K562 (cell line): ENCODE measurements at regions not wholly inside any gene's neighbourhood (a gene's known extent, or its start where the extent isn't known, plus 50 kb on each side); places are given as distances from the start of the nearest gene placed in this dataset.

Experiments used
- ATAC-seq: fragments of 200-7000 bp; cut with Tn5 transposase; 3 replicates; pipeline ENCODE4 v1.9.1; 2020; ENCODE audit warnings: moderate library complexity
- BruUV-seq: library from RNA; stranded (reverse); fragments of 400-500 nt; replicated peaks from 2 replicates; lab custom pipeline; 2021; lab: Mats Ljungman, UMichigan
- CTCF ChIA-PET: fragments of 300-600 bp; formaldehyde crosslinking; extraction: SDS; loops from one replicate; lab custom pipeline; 2021; ENCODE audit warnings: low intra/inter-chr PET ratio; lab: Yijun Ruan, JAX
- POLR2A ChIA-PET: fragments of 300-600, 350-650 bp; sonication (Branson Sonifier 250); formaldehyde crosslinking; extraction: SDS; loops from one replicate; lab custom pipeline; 2021; ENCODE audit warnings: antibody characterized with exemption, inconsistent platforms; lab: Yijun Ruan, JAX
- DNase-seq, 4 experiments: peaks; one replicate each; pipeline versions ENCODE4 v3.0.0 to v3.0.0-alpha.2; 2011 to 2018; ENCODE audit warnings: low spot score in 3 of 4, mixed read lengths in 3 of 4; ENCODE audit errors: extremely low read depth in 1 of 4
- FAIRE-seq: peaks from 2 replicates; lab custom pipeline; 2011; peaks lifted over from hg19 to GRCh38; lab: Jason Lieb, UNC
- H2AFZ ChIP-seq: 2 replicates; pipeline ENCODE4 v1.6.0; 2011; ENCODE audit warnings: low read depth, low read length, control low read depth, inconsistent platforms
- H3K27ac ChIP-seq: fragments of 200-600 bp; 3 replicates; pipeline ENCODE4 v1.8.0; 2011; ENCODE audit warnings: low read depth, mild to moderate bottlenecking, control low read depth, inconsistent platforms, low read length, moderate library complexity, mixed read lengths; ENCODE audit errors: extremely low read depth
- H3K27me3 ChIP-seq, 2 experiments: fragments of 300-600 bp in 1 of 2; 2 replicates in 1 of 2; 3 replicates in 1 of 2; pipeline versions ENCODE4 v1.6.0 to v1.8.0; 2011; ENCODE audit warnings: inconsistent platforms in 2 of 2, low read length in 2 of 2, mild to moderate bottlenecking in 1 of 2, mixed read lengths in 1 of 2, moderate library complexity in 1 of 2; ENCODE audit not compliant: control insufficient read depth in 2 of 2, insufficient read depth in 2 of 2
- H3K36me3 ChIP-seq: fragments of 300-600 bp; 3 replicates; pipeline ENCODE4 v1.8.0; 2011; ENCODE audit warnings: mild to moderate bottlenecking, low read length, inconsistent platforms; ENCODE audit not compliant: control insufficient read depth, insufficient read depth
- H3K4me1 ChIP-seq, 2 experiments: fragments of 200-600 bp in 1 of 2; replicated peaks in 1 of 2; 2 replicates in 1 of 2; 3 replicates in 1 of 2; pipeline versions ENCODE4 v1.5.1 to v1.8.0; 2011; ENCODE audit warnings: inconsistent platforms in 2 of 2, low read length in 2 of 2, mild to moderate bottlenecking in 1 of 2, mixed read lengths in 1 of 2, moderate library complexity in 1 of 2; ENCODE audit not compliant: control insufficient read depth in 2 of 2, insufficient read depth in 2 of 2
- H3K4me2 ChIP-seq: 2 replicates; pipeline ENCODE4 v1.6.1; 2011; ENCODE audit warnings: low read length, control low read depth, inconsistent platforms, mixed read lengths; ENCODE audit not compliant: insufficient read depth
- H3K4me3 ChIP-seq: fragments of 200-600 bp; sonication (generic), shearing (Covaris generic); 2 replicates; pipeline ENCODE4 v1.5.1; 2016; ENCODE audit warnings: control low read depth, inconsistent platforms
- H3K79me2 ChIP-seq: fragments of 200-600 bp; 3 replicates; pipeline ENCODE4 v1.8.0; 2011; ENCODE audit warnings: low read length, inconsistent platforms; ENCODE audit not compliant: control insufficient read depth, insufficient read depth
- H3K9ac ChIP-seq, 2 experiments: 2 replicates each; pipeline versions ENCODE4 v1.6.0 to v1.6.1; 2011; ENCODE audit warnings: low read depth in 2 of 2, low read length in 2 of 2, control low read depth in 1 of 2, inconsistent platforms in 1 of 2, mild to moderate bottlenecking in 1 of 2, mixed read lengths in 1 of 2; ENCODE audit not compliant: insufficient read depth in 1 of 2
- H3K9me1 ChIP-seq: one replicate; pipeline ENCODE4 v1.6.0; 2011; ENCODE audit warnings: inconsistent platforms, mild to moderate bottlenecking, low read length, moderate library complexity; ENCODE audit not compliant: control insufficient read depth, insufficient read depth
- H3K9me3 ChIP-seq: replicated peaks from 2 replicates; pipeline ENCODE4 v1.5.1; 2011; ENCODE audit warnings: low read depth, low read length, inconsistent platforms; ENCODE audit not compliant: control insufficient read depth, insufficient read depth
- H4K20me1 ChIP-seq: replicated peaks from 2 replicates; pipeline ENCODE4 v1.6.1; 2011; ENCODE audit warnings: low read length, inconsistent platforms, mixed read lengths; ENCODE audit not compliant: control insufficient read depth, insufficient read depth
- GATAD2A ChIP-seq: fragments of 450-650 bp; IDR thresholded peaks from 2 replicates; pipeline ENCODE4 v1.6.1; 2017
- NCOA1 ChIP-seq: fragments of 450-650 bp; IDR thresholded peaks from 2 replicates; pipeline ENCODE4 v1.6.1; 2016; ENCODE audit warnings: low read depth
- OTX1 ChIP-seq: fragments of 450-650 bp; formaldehyde crosslinking; IDR thresholded peaks from 2 replicates; pipeline ENCODE4 v1.4.0; 2022; ENCODE audit warnings: mild to moderate bottlenecking
- WGBS: fragments of 100-300 bp; shearing (Covaris generic); methylation state at CpG from one replicate; pipeline ENCODE4 v1.1.6; 2016; ENCODE audit warnings: low coverage, mixed read lengths; ENCODE audit not compliant: insufficient coverage; ENCODE audit errors: missing lambda C conversion rate; 5-methylcytosine and 5-hydroxymethylcytosine counted together
- in situ Hi-C: fragments of 300-500 bp; cut with MboI; formaldehyde crosslinking; loops from 4 replicates; pipeline ENCODE4 v1.15.0; 2018; ENCODE audit warnings: inconsistent platforms, mixed read lengths
- intact Hi-C: fragments of 100-400 bp; cut with micrococcal nuclease; formaldehyde crosslinking; loops from 2 replicates; pipeline ENCODE4 v1.14.2; 2022
- TF ChIP-seq, protein P1 (sequence below), 2 experiments: fragments of 200-800 bp in 1 of 2; sonication (Bioruptor generic) in 1 of 2; sonication (generic) in 1 of 2; formaldehyde crosslinking in 1 of 2; IDR thresholded peaks in 1 of 2; conservative IDR thresholded peaks in 1 of 2; 2 replicates each; pipeline versions ENCODE4 v1.5.0 to v1.6.1; 2016 to 2020; ENCODE audit warnings: missing compliant biosample characterization in 1 of 2, missing genetic modification characterization in 1 of 2, missing genetic modification reagents in 1 of 2
- TF ChIP-seq, protein P2 (sequence below): fragments of 250-450 bp; sonication (Bioruptor Pico); IDR thresholded peaks from 2 replicates; pipeline ENCODE4 v1.5.0; 2020; ENCODE audit warnings: mild to moderate bottlenecking

DNA sequence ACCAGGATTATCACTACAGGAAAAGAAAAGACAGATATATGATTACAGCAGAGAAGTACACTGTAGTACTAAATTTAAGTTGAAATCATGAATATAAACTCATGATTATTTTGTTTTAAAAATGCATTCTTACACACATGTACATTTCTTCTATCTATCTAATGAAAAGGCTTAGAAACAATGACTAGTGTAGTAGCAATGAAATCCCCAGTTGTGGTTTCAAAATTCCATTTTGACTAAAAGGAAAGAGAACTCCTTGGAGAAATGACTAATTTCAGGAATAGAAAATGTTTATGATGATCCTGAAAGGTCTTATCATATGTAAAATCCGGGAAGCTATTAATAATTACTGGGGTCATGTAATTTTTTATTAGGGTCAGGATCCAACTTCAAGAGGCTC is 195.0 kb upstream of the STARD13 start:
- H3K4me2 ChIP-seq = no peak overlapping the region
- ChIA-PET CTCF (no interaction called here), POLR2A (no interaction called here)
- H3K79me2 ChIP-seq = no peaks in the 10 kb centered on the region
- H3K9me3 ChIP-seq = no peaks in the 10 kb centered on the region
- no peak for FAIRE-seq
- H3K36me3 ChIP-seq = no peaks in the 10 kb centered on the region
- WGBS = 0% methylated on average over 1 of the region's 1 CpG
- DNase-seq = no peak
- BruUV-seq = no TSS peak
- no peaks in the 10 kb centered on the region for H3K9me1 ChIP-seq
- H3K4me1 ChIP-seq = no peaks in the 10 kb centered on the region
- no peaks in the 10 kb centered on the region for H3K27me3 ChIP-seq
- ATAC-seq = no peak
- H3K9ac ChIP-seq = no peak overlapping the region
- H4K20me1 ChIP-seq = no peaks in the 10 kb centered on the region
- H2AFZ ChIP-seq = no peak overlapping the region
- TF ChIP-seq GATAD2A (no peak), NCOA1 (no peak), OTX1 (no peak)
- TF ChIP-seq, protein P1, sequence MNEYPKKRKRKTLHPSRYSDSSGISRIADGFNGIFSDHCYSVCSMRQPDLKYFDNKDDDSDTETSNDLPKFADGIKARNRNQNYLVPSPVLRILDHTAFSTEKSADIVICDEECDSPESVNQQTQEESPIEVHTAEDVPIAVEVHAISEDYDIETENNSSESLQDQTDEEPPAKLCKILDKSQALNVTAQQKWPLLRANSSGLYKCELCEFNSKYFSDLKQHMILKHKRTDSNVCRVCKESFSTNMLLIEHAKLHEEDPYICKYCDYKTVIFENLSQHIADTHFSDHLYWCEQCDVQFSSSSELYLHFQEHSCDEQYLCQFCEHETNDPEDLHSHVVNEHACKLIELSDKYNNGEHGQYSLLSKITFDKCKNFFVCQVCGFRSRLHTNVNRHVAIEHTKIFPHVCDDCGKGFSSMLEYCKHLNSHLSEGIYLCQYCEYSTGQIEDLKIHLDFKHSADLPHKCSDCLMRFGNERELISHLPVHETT (CRISPR knock-in tag; conservative IDR thresholded peaks at IDR 0.05 in 1 of 2, IDR thresholded peaks at IDR 0.05 in 1 of 2) = no peak
- TF ChIP-seq, protein P2, sequence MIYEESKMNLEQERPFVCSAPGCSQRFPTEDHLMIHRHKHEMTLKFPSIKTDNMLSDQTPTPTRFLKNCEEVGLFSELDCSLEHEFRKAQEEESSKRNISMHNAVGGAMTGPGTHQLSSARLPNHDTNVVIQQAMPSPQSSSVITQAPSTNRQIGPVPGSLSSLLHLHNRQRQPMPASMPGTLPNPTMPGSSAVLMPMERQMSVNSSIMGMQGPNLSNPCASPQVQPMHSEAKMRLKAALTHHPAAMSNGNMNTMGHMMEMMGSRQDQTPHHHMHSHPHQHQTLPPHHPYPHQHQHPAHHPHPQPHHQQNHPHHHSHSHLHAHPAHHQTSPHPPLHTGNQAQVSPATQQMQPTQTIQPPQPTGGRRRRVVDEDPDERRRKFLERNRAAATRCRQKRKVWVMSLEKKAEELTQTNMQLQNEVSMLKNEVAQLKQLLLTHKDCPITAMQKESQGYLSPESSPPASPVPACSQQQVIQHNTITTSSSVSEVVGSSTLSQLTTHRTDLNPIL = no peak
- intact Hi-C loops (no loop called here), in situ Hi-C loops (no loop called here)
- no peak overlapping the region for H3K27ac ChIP-seq
- no peak overlapping the region for H3K4me3 ChIP-seq
